ENCODE measurements at regions not wholly inside any gene's neighbourhood (a gene's known extent, or its start where the extent isn't known, plus 50 kb on each side); places are given as distances from the start of the nearest gene placed in this dataset.

DNA sequence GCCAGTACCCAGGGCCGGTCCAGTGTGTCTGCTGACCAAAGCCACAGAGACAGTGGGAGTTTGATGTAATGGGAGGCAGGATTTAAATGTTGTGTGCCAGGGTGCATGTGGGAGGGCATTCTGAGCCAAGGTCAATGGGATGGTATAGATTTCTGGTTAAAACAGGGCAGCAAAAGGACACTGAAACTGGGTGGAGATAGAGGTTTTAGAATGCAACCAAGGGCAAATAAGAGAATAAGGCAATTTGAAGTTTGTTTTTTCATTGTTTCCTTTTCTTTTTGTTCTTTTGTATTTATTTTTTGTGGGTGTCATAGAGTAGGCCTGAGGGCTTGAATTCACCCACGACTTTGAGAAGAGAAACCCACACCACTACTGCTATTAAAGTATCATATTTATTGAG lies 65.5 kb upstream of the CLINT1 start:
- TF ChIP-seq, protein P1, sequence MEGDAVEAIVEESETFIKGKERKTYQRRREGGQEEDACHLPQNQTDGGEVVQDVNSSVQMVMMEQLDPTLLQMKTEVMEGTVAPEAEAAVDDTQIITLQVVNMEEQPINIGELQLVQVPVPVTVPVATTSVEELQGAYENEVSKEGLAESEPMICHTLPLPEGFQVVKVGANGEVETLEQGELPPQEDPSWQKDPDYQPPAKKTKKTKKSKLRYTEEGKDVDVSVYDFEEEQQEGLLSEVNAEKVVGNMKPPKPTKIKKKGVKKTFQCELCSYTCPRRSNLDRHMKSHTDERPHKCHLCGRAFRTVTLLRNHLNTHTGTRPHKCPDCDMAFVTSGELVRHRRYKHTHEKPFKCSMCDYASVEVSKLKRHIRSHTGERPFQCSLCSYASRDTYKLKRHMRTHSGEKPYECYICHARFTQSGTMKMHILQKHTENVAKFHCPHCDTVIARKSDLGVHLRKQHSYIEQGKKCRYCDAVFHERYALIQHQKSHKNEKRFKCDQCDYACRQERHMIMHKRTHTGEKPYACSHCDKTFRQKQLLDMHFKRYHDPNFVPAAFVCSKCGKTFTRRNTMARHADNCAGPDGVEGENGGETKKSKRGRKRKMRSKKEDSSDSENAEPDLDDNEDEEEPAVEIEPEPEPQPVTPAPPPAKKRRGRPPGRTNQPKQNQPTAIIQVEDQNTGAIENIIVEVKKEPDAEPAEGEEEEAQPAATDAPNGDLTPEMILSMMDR (IDR thresholded peaks at IDR 0.05; ENCODE audit: borderline replicate concordance, insufficient read depth, low read depth, low read length), result no peak
- H3K4me3 ChIP-seq (ENCODE audit: low read depth, low read length), result no peak overlapping the region

DNA sequence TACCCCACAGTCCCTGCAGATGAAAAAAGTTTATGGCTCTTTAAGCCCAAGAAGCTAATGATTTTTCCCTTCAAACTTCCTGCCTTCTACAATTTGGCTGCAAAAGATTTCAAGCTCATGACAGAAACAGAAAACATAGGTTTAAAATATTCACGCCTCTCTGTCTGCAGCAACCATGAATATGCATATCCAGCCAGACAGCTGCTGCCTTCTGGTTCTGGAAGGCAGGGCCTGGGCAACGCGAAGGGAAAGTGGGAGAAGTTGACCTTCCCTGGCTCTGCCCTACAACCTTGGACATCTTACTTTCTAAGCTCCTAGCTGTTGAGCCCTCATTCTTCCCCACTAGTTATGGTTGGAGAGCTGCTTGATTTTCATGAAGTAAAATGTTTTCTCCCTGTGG lies 64.8 kb upstream of the CLINT1 start:
- no peak overlapping the region for H3K4me3 ChIP-seq (ENCODE audit: low read depth, low read length)
- TF ChIP-seq, protein P1 (IDR thresholded peaks at IDR 0.05; ENCODE audit: borderline replicate concordance, insufficient read depth, low read depth, low read length), result no peak

DNA sequence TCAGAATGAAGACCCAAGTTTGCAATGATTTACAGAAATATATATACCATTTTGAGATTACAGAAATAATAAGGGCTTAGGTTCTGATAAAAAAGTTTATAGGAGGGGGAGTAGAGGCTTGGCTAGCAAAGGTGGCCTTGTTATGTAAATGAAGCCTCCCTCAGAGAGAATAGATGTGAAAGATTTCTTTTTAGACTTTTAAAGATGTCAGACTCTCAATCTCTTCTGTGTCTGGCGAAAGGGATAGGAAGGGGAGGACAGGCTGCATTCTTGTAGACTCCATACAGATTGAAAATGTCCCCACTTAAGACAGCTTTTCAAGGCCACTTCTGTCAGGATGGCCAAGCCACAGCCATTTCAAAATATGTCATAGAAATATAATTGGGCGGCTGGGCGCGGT lies 63.1 kb upstream of the CLINT1 start:
- no peak overlapping the region for H3K4me3 ChIP-seq (ENCODE audit: low read depth, low read length)
- TF ChIP-seq, protein P1 (IDR thresholded peaks at IDR 0.05; ENCODE audit: borderline replicate concordance, insufficient read depth, low read depth, low read length), result no peak

DNA sequence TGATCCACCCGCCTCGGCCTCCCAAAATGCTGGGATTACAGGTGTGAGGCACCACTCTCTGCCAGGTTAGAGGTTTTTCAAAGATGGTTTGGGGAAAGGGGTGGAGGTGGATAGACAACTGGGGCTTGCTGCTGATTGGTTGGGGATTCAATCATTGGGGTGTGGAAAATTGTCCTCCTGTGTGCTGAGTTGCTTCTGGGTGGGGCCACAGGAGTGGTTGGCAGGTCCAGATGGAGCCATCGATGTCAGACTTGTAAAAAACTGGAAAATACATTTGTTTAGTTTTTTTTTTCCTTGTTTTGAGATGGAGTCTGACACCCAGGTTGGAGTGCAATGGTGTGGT lies 61.9 kb upstream of the CLINT1 start:
- TF ChIP-seq, protein P1 (IDR thresholded peaks at IDR 0.05; ENCODE audit: borderline replicate concordance, insufficient read depth, low read depth, low read length), result no peak

DNA sequence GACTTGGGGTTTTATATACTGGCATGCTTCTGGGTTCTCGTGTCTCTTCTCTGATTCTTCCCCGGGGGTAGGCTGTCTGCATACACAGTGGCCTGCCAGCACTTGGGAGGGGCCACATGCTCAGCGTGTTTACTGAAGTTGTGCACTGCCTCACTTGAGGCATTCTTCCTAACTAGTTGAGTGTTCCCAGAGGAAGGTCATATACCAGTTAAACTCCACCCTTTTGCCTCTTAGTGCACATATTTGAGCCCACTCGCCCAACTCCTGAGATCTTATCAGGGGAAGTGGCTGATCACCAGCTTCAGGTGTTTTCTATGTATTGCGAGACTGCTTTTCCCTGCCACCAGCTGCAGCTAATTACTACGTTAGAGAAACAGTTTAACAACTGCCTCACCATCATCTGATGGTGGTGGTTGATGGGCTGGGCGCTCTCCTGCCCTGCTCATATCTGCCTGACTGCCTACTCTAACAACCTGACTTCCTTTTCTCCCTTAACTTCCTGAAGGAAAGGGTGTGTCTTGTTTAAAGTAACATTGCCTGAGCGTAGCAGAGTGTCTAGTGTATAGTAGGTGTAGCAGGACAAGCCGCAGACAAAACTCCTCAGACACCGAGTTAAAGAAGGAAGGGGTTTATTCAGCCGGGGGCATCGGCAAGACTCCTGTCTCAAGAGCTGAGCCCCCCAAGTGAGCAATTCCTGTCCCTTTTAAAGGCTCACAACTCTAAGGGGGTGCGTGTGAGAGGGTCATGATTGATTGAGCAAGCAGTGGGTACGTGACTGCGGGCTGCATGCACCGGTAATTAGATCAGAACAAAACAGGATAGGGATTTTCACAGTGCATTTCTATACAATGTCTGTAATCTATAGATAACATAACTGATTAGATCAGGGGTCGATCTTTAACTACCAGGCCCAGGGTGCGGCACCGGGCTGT lies 60.1 kb upstream of the CLINT1 start:
- TF ChIP-seq, protein P1 (IDR thresholded peaks at IDR 0.05; ENCODE audit: borderline replicate concordance, insufficient read depth, low read depth, low read length), result no peak
- H3K4me3 ChIP-seq (ENCODE audit: low read depth, low read length), result peak overlapping the region; percentile 11

More for the DNA sequence above, 61.9 kb upstream of the CLINT1 start:
- no peak overlapping the region for H3K4me3 ChIP-seq (ENCODE audit: low read depth, low read length)

DNA sequence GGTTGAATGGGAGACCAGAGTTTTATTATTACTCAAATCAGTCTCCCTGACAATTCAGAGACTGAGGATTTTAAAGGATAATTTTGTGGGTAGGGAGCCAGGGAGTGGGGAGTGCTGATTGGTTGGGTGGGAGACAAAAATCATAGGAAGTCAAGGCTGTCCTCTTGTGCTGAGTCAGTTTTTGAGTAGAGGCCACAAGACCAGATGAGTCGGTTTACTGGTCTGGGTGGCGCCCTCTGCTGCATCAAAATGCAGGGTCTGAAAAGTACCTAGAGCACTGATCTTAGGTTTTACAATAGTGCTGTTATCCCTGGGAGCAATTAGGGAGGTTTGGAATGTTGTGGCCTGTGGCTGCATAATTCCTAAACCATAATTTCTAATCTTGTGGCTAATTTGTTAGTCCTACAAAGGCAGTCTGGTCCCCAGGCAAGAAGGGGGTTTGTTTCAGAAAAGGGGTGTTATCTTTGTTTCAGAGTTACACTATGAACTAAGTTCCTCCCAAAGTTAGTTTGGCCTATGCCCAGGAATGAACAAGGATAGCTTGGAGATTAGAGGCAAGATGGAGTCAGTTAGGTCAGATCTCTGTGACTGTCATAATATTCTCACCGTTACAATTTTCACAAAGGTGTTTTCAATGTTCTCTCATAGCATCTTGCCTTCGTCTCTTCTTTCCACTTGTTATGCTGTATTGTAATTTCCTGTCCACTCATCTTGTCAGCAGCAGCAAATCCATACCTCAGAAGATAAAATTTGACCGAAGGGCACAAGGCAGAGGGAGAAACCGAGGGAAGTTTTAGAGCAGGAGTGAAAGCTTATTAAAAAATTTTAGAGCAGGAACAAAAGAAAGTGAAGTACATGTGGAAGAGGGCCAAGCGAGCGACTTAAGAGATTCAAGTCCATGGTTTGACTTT lies 59.2 kb upstream of the CLINT1 start:
- TF ChIP-seq, protein P1 (IDR thresholded peaks at IDR 0.05; ENCODE audit: borderline replicate concordance, insufficient read depth, low read depth, low read length), result peak; percentile 64; the same call in 1 of the 2 replicates
- H3K4me3 ChIP-seq (ENCODE audit: low read depth, low read length), result no peak overlapping the region
